ENCODE measurements at regions not wholly inside any gene's neighbourhood (a gene's known extent, or its start where the extent isn't known, plus 50 kb on each side); places are given as distances from the start of the nearest gene placed in this dataset.

- no peak for TF ChIP-seq CTCF (IDR thresholded peaks at IDR 0.05; ENCODE audit: insufficient read depth, low read length, poor library complexity, severe bottlenecking)
- Histone ChIP-seq H3K27me3 (ENCODE audit: control insufficient read depth, insufficient read depth, low read length) (no peaks in the 10 kb centered on the region), H3K36me3 (ENCODE audit: control insufficient read depth, insufficient read depth, low read length) (no peaks in the 10 kb centered on the region), H3K4me3 (ENCODE audit: low read depth, low read length) (no peak overlapping the region)
- DNase-seq (ENCODE audit: low read depth): no peak
These were observed 137.4 kb downstream of the SPRY2 start for GRCh38 chr13:80203496-80203895.

GRCh38 chr13:80201694-80202468 lies 139.0 kb downstream of the SPRY2 start:
- no peak for DNase-seq (ENCODE audit: low read depth)
- Histone ChIP-seq H3K4me3 (ENCODE audit: low read depth, low read length) (no peak overlapping the region), H3K36me3 (ENCODE audit: control insufficient read depth, insufficient read depth, low read length) (no peaks in the 10 kb centered on the region), H3K27me3 (ENCODE audit: control insufficient read depth, insufficient read depth, low read length) (no peaks in the 10 kb centered on the region)
- no peak for TF ChIP-seq CTCF (IDR thresholded peaks at IDR 0.05; ENCODE audit: insufficient read depth, low read length, poor library complexity, severe bottlenecking)

GRCh38 chr13:80199585-80200292 lies 141.2 kb downstream of the SPRY2 start:
- H3K36me3 ChIP-seq (ENCODE audit: control insufficient read depth, insufficient read depth, low read length): no peaks in the 10 kb centered on the region
- no peak for TF ChIP-seq CTCF (IDR thresholded peaks at IDR 0.05; ENCODE audit: insufficient read depth, low read length, poor library complexity, severe bottlenecking)
- no peaks in the 10 kb centered on the region for H3K27me3 ChIP-seq (ENCODE audit: control insufficient read depth, insufficient read depth, low read length)
- H3K4me3 ChIP-seq (ENCODE audit: low read depth, low read length): no peak overlapping the region
- DNase-seq (ENCODE audit: low read depth): no peak

- no peak for TF ChIP-seq CTCF (IDR thresholded peaks at IDR 0.05; ENCODE audit: insufficient read depth, low read length, poor library complexity, severe bottlenecking)
- H3K36me3 ChIP-seq (ENCODE audit: control insufficient read depth, insufficient read depth, low read length): no peaks in the 10 kb centered on the region
- DNase-seq (ENCODE audit: low read depth): no peak
- no peaks in the 10 kb centered on the region for H3K27me3 ChIP-seq (ENCODE audit: control insufficient read depth, insufficient read depth, low read length)
- no peak overlapping the region for H3K4me3 ChIP-seq (ENCODE audit: low read depth, low read length)
These were observed 141.9 kb downstream of the SPRY2 start for GRCh38 chr13:80199067-80199466.

GRCh38 chr13:80196756-80197155 lies 144.2 kb downstream of the SPRY2 start:
- TF ChIP-seq CTCF (IDR thresholded peaks at IDR 0.05; ENCODE audit: insufficient read depth, low read length, poor library complexity, severe bottlenecking): no peak
- H3K36me3 ChIP-seq (ENCODE audit: control insufficient read depth, insufficient read depth, low read length): no peaks in the 10 kb centered on the region
- no peak overlapping the region for H3K4me3 ChIP-seq (ENCODE audit: low read depth, low read length)
- no peaks in the 10 kb centered on the region for H3K27me3 ChIP-seq (ENCODE audit: control insufficient read depth, insufficient read depth, low read length)
- no peak for DNase-seq (ENCODE audit: low read depth)
